H9 (cell line): ENCODE measurements at regions not wholly inside any gene's neighbourhood (a gene's known extent, or its start where the extent isn't known, plus 50 kb on each side); places are given as distances from the start of the nearest gene placed in this dataset.

Source experiments
- DNase-seq: peaks from one replicate; pipeline ENCODE4 v3.0.0-alpha.2; 2017
- H2AFZ ChIP-seq: one replicate; pipeline ENCODE4 v1.6.1; 2013; ENCODE audit warnings: mild to moderate bottlenecking, low read length, control low read depth, moderate library complexity
- H2AK5ac ChIP-seq: 2 replicates; pipeline ENCODE4 v1.6.1; 2013; ENCODE audit warnings: low read length, control low read depth, mixed read lengths; ENCODE audit not compliant: insufficient read length
- H2BK120ac ChIP-seq: one replicate; pipeline ENCODE4 v1.6.1; 2013; ENCODE audit warnings: low read depth, mild to moderate bottlenecking, low read length, control low read depth, inconsistent platforms; ENCODE audit not compliant: poor library complexity, severe bottlenecking
- H2BK12ac ChIP-seq: 2 replicates; pipeline ENCODE4 v1.6.1; 2013; ENCODE audit warnings: low read length, control low read depth, mixed read lengths, low read depth; ENCODE audit not compliant: insufficient read length
- H2BK15ac ChIP-seq: 2 replicates; pipeline ENCODE4 v1.6.1; 2013; ENCODE audit warnings: low read depth, low read length, control low read depth
- H2BK20ac ChIP-seq: one replicate; pipeline ENCODE4 v1.6.1; 2013; ENCODE audit warnings: low read depth, mild to moderate bottlenecking, low read length, control low read depth, inconsistent platforms; ENCODE audit not compliant: poor library complexity, severe bottlenecking
- H2BK5ac ChIP-seq: 2 replicates; pipeline ENCODE4 v1.6.1; 2013; ENCODE audit warnings: low read length, control low read depth, mixed read lengths; ENCODE audit not compliant: insufficient read length
- H3K14ac ChIP-seq: 2 replicates; pipeline ENCODE4 v1.6.1; 2013; ENCODE audit warnings: low read length, control low read depth; ENCODE audit not compliant: insufficient read depth
- H3K18ac ChIP-seq: 2 replicates; pipeline ENCODE4 v1.6.1; 2013; ENCODE audit warnings: low read depth, mild to moderate bottlenecking, mixed read lengths, low read length, control low read depth; ENCODE audit not compliant: insufficient read length
- H3K23ac ChIP-seq: 2 replicates; pipeline ENCODE4 v1.6.1; 2013; ENCODE audit warnings: low read length, control low read depth, mixed read lengths, low read depth; ENCODE audit not compliant: insufficient read length
- H3K23me2 ChIP-seq: 2 replicates; pipeline ENCODE4 v1.6.1; 2013; ENCODE audit warnings: low read depth, mild to moderate bottlenecking, mixed read lengths, low read length, control low read depth; ENCODE audit not compliant: insufficient read length, poor library complexity, severe bottlenecking
- H3K27ac ChIP-seq: 2 replicates; pipeline ENCODE4 v1.5.1; 2013; ENCODE audit warnings: low read length, control low read depth, mixed read lengths, low read depth; ENCODE audit not compliant: insufficient read length
- H3K27me3 ChIP-seq: 2 replicates; pipeline ENCODE4 v1.6.1; 2013; ENCODE audit warnings: low read length, control low read depth, inconsistent platforms; ENCODE audit not compliant: insufficient read depth
- H3K4ac ChIP-seq: 2 replicates; pipeline ENCODE4 v1.6.1; 2013; ENCODE audit warnings: low read depth, mild to moderate bottlenecking, control low read depth, inconsistent platforms, low read length, moderate library complexity
- H3K4me1 ChIP-seq: 2 replicates; pipeline ENCODE4 v1.6.1; 2013; ENCODE audit warnings: low read length, control low read depth, inconsistent platforms; ENCODE audit not compliant: insufficient read depth
- H3K4me2 ChIP-seq: 2 replicates; pipeline ENCODE4 v1.6.1; 2013; ENCODE audit warnings: low read length, control low read depth, mixed read lengths; ENCODE audit not compliant: insufficient read length, insufficient read depth
- H3K56ac ChIP-seq: 2 replicates; pipeline ENCODE4 v1.6.1; 2013; ENCODE audit warnings: low read depth, mild to moderate bottlenecking, mixed read lengths, low read length, control low read depth; ENCODE audit not compliant: insufficient read length
- H3K79me1 ChIP-seq: 2 replicates; pipeline ENCODE4 v1.6.1; 2013; ENCODE audit warnings: low read depth, mild to moderate bottlenecking, moderate library complexity, low read length, control low read depth, inconsistent platforms; ENCODE audit not compliant: insufficient read depth, poor library complexity, severe bottlenecking
- H3K79me2 ChIP-seq: 2 replicates; pipeline ENCODE4 v1.6.1; 2013; ENCODE audit warnings: low read length, control low read depth, inconsistent platforms; ENCODE audit not compliant: insufficient read depth
- H3K9ac ChIP-seq: 2 replicates; pipeline ENCODE4 v1.6.1; 2013; ENCODE audit warnings: low read length, control low read depth, mixed read lengths; ENCODE audit not compliant: insufficient read length; ENCODE audit errors: extremely low read depth
- H3K9me3 ChIP-seq: one replicate; pipeline ENCODE4 v1.6.1; 2013; ENCODE audit warnings: low read depth, low read length, inconsistent platforms; ENCODE audit not compliant: control insufficient read depth
- H3T11ph ChIP-seq: one replicate; pipeline ENCODE4 v1.6.1; 2013; ENCODE audit warnings: mild to moderate bottlenecking, low read length, control low read depth, inconsistent platforms
- H4K20me1 ChIP-seq: one replicate; pipeline ENCODE4 v1.6.1; 2013; ENCODE audit not compliant: control insufficient read depth, insufficient read length, insufficient read depth
- H4K5ac ChIP-seq: 2 replicates; pipeline ENCODE4 v1.6.1; 2013; ENCODE audit warnings: low read depth, mild to moderate bottlenecking, mixed read lengths, low read length, control low read depth; ENCODE audit not compliant: insufficient read length
- H4K8ac ChIP-seq: replicated peaks from 2 replicates; pipeline ENCODE4 v1.6.1; 2013; ENCODE audit warnings: low read length, control low read depth, mixed read lengths, low read depth; ENCODE audit not compliant: insufficient read length
- H4K91ac ChIP-seq: 2 replicates; pipeline ENCODE4 v1.6.1; 2013; ENCODE audit warnings: low read depth, mild to moderate bottlenecking, moderate library complexity, mixed read lengths, low read length, control low read depth; ENCODE audit not compliant: insufficient read length
- H3K27ac Mint-ChIP-seq, 3 experiments: 2 replicates in 2 of 3; 3 replicates in 1 of 3; pipeline ENCODE4 v1.8.0; 2020 to 2021; ENCODE audit warnings: mixed read lengths in 3 of 3, mild to moderate bottlenecking in 1 of 3, moderate library complexity in 1 of 3
- H3K27me3 Mint-ChIP-seq: 2 replicates; pipeline ENCODE4 v1.8.0; 2021; ENCODE audit warnings: low read depth, mild to moderate bottlenecking, moderate library complexity, mixed read lengths
- H3K36me3 Mint-ChIP-seq, 3 experiments: 2 replicates in 2 of 3; 3 replicates in 1 of 3; pipeline ENCODE4 v1.8.0; 2020 to 2021; ENCODE audit warnings: low read depth in 3 of 3, mixed read lengths in 3 of 3; ENCODE audit not compliant: insufficient read depth in 1 of 3
- H3K4me1 Mint-ChIP-seq, 2 experiments: 2 replicates each; pipeline ENCODE4 v1.8.0; 2020; ENCODE audit warnings: mixed read lengths in 2 of 2
- H3K4me3 Mint-ChIP-seq, 2 experiments: 2 replicates in 1 of 2; 3 replicates in 1 of 2; pipeline ENCODE4 v1.8.0; 2020 to 2021; ENCODE audit warnings: mild to moderate bottlenecking in 2 of 2, mixed read lengths in 2 of 2, moderate library complexity in 1 of 2
- H3K9me3 Mint-ChIP-seq, 2 experiments: 2 replicates in 1 of 2; 3 replicates in 1 of 2; pipeline ENCODE4 v1.8.0; 2020; ENCODE audit warnings: mild to moderate bottlenecking in 2 of 2, mixed read lengths in 2 of 2, moderate library complexity in 1 of 2
- CTCF ChIP-seq: fragments of 200-600 bp; sonication (generic); conservative IDR thresholded peaks from 3 replicates; pipeline ENCODE4 v1.8.0; 2021; ENCODE audit warnings: antibody characterized with exemption, mild to moderate bottlenecking
- WGBS: extraction: QIAGEN DNeasy Blood & Tissue Kit; methylation state at CpG from one replicate; pipeline ENCODE4 v1.1.7; 2013; ENCODE audit warnings: missing lambda C conversion rate, low lambda C conversion rate, mixed read lengths; ENCODE audit not compliant: insufficient read length; ENCODE audit errors: extremely low coverage; 5-methylcytosine and 5-hydroxymethylcytosine counted together

- no peak overlapping the region for H3K27ac ChIP-seq
- no peaks in the 10 kb centered on the region for H3K4me1 ChIP-seq
- no peak overlapping the region for H2BK5ac ChIP-seq
- H2BK120ac ChIP-seq, result no peak overlapping the region
- H3K9me3 ChIP-seq, result no peaks in the 10 kb centered on the region
- H3K56ac ChIP-seq, result no peak overlapping the region
- H3K27ac Mint-ChIP-seq, result no peak overlapping the region
- H4K8ac ChIP-seq, result no peak overlapping the region
- no peak overlapping the region for H4K5ac ChIP-seq
- no peak overlapping the region for H3K14ac ChIP-seq
- H3K23ac ChIP-seq, result no peak overlapping the region
- H3K18ac ChIP-seq, result no peak overlapping the region
- no peaks in the 10 kb centered on the region for H3K9me3 Mint-ChIP-seq
- no peak overlapping the region for H3K4me2 ChIP-seq
- no peaks in the 10 kb centered on the region for H3K36me3 Mint-ChIP-seq
- H3K4ac ChIP-seq, result no peak overlapping the region
- H4K20me1 ChIP-seq, result no peaks in the 10 kb centered on the region
- no peak overlapping the region for H3K4me3 Mint-ChIP-seq
- peaks cover 5 to 6% of the 10 kb centered on the region in 2 experiments; a peak in 3 of 4 replicates for H3K4me1 Mint-ChIP-seq
- no peaks in the 10 kb centered on the region for H3K79me2 ChIP-seq
- H2BK20ac ChIP-seq, result no peak overlapping the region
- H2AFZ ChIP-seq, result no peak overlapping the region
- H3K27me3 Mint-ChIP-seq, result no peaks in the 10 kb centered on the region; the same call in 1 of the 2 replicates
- DNase-seq, result no peak
- no peaks in the 10 kb centered on the region for H3K23me2 ChIP-seq
- no peaks in the 10 kb centered on the region for H3K27me3 ChIP-seq
- H2BK12ac ChIP-seq, result no peak overlapping the region
- no peak overlapping the region for H4K91ac ChIP-seq
- H2BK15ac ChIP-seq, result no peak overlapping the region
- no peak overlapping the region for H2AK5ac ChIP-seq
- no peak for TF ChIP-seq CTCF
- no peaks in the 10 kb centered on the region for H3K79me1 ChIP-seq
- H3T11ph ChIP-seq, result no peak overlapping the region
- H3K9ac ChIP-seq, result no peak overlapping the region
- WGBS, result no CpG with 5 or more reads among the region's 5 CpGs
These were observed 473.7 kb upstream of the SYT1 start for GRCh38 chr12:78390920-78391319.
